Middle frontal gyrus (tissue), 1 donor: ENCODE measurements at regions not wholly inside any gene's neighbourhood (a gene's known extent, or its start where the extent isn't known, plus 50 kb on each side); places are given as distances from the start of the nearest gene placed in this dataset.

Experiments used
- DNase-seq: peaks from one replicate; pipeline ENCODE4 v3.0.0-alpha.2; 2015; ENCODE audit warnings: low spot score; ENCODE audit errors: extremely low spot score

- no peak for DNase-seq
These were observed 51.9 kb downstream of the CEBPB start for GRCh38 chr20:50242548-50242862.

- no peak for DNase-seq
These were observed 52.4 kb downstream of the CEBPB start for GRCh38 chr20:50242863-50243609.

GRCh38 chr20:50243610-50244351 is 53.2 kb downstream of the CEBPB start:
- no peak for DNase-seq

- DNase-seq: no peak
These were observed 53.9 kb downstream of the CEBPB start for GRCh38 chr20:50244352-50245149.

- DNase-seq: no peak
These were observed 55.1 kb downstream of the CEBPB start for GRCh38 chr20:50245498-50246366.

- no peak for DNase-seq
These were observed 56.0 kb downstream of the CEBPB start for GRCh38 chr20:50246367-50247195.

GRCh38 chr20:50247196-50248094 is 56.8 kb downstream of the CEBPB start:
- DNase-seq: no peak

GRCh38 chr20:50248104-50248641 is 57.5 kb downstream of the CEBPB start:
- no peak for DNase-seq

- DNase-seq: no peak
These were observed 59.1 kb downstream of the CEBPB start for GRCh38 chr20:50249447-50250388.

- DNase-seq: no peak
These were observed 60.2 kb downstream of the CEBPB start for GRCh38 chr20:50250679-50251382.

- no peak for DNase-seq
These were observed 60.7 kb downstream of the CEBPB start for GRCh38 chr20:50251383-50251748.

GRCh38 chr20:50251992-50252511 is 61.4 kb downstream of the CEBPB start:
- no peak for DNase-seq

GRCh38 chr20:50252701-50253100 is 62.1 kb downstream of the CEBPB start:
- DNase-seq: no peak

GRCh38 chr20:50253101-50253500 is 62.5 kb downstream of the CEBPB start:
- no peak for DNase-seq

- no peak for DNase-seq
These were observed 63.9 kb downstream of the CEBPB start for GRCh38 chr20:50254466-50255079.

- DNase-seq: no peak
These were observed 65.9 kb downstream of the CEBPB start for GRCh38 chr20:50256577-50256976.

GRCh38 chr20:50257860-50258259 is 67.2 kb downstream of the CEBPB start:
- DNase-seq: no peak
